Stomach (tissue), 8 donors: ENCODE measurements at regions not wholly inside any gene's neighbourhood (a gene's known extent, or its start where the extent isn't known, plus 50 kb on each side); places are given as distances from the start of the nearest gene placed in this dataset.

Experiments
- DNase-seq, 2 donors: peaks; one replicate each; pipeline versions ENCODE4 v3.0.0 to v3.0.0-alpha.2; 2013 to 2019
- H3K27ac ChIP-seq, 5 donors: fragments of 200-600 bp in 4 of 5; sonication (generic) in 4 of 5; one replicate each; pipeline ENCODE4 v1.5.1; 2013 to 2019; ENCODE audit warnings: mild to moderate bottlenecking in 1 of 5, moderate library complexity in 1 of 5
- H3K27me3 ChIP-seq, 3 donors: fragments of 200-600 bp; sonication (generic); one replicate each; pipeline ENCODE4 v1.5.1; 2017 to 2019; ENCODE audit warnings: mixed run types in 1 of 3
- H3K36me3 ChIP-seq, 4 donors: fragments of 200-600 bp; sonication (generic); 1 replicate in 3 of 4; 2 replicates in 1 of 4; pipeline ENCODE4 v1.5.1; 2016 to 2019
- H3K4me1 ChIP-seq, 4 donors: fragments of 200-600 bp; sonication (generic); one replicate each; pipeline ENCODE4 v1.5.1; 2016 to 2019
- H3K4me3 ChIP-seq, 4 donors: fragments of 200-600 bp; sonication (generic) in 3 of 4; one replicate each; pipeline ENCODE4 v1.5.1; 2016 to 2019; ENCODE audit warnings: mild to moderate bottlenecking in 1 of 4
- H3K9me3 ChIP-seq, 4 donors: fragments of 200-600 bp; sonication (generic); one replicate each; pipeline ENCODE4 v1.5.1; 2016 to 2019
- EP300 ChIP-seq: sonication (generic); formaldehyde crosslinking; IDR thresholded peaks from one replicate; pipeline ENCODE4 v1.6.1; 2017; ENCODE audit warnings: antibody characterized with exemption
- POLR2A ChIP-seq, 4 donors: fragments of 450-650 bp; IDR thresholded peaks; one replicate each; pipeline ENCODE4 v1.6.1; 2016; ENCODE audit warnings: antibody characterized with exemption in 4 of 4, control low read depth in 2 of 4, mild to moderate bottlenecking in 1 of 4, moderate library complexity in 1 of 4
- POLR2AphosphoS5 ChIP-seq, 3 donors: sonication (generic); formaldehyde crosslinking; IDR thresholded peaks; one replicate each; pipeline ENCODE4 v1.6.1; 2016; ENCODE audit warnings: antibody characterized with exemption in 3 of 3
- WGBS, 5 donors: extraction: QIAGEN DNeasy Blood & Tissue Kit in 3 of 5; methylation state at CpG; one replicate each; pipeline versions ENCODE4 v1.1.5 to v1.1.7; 2013 to 2018; 5-methylcytosine and 5-hydroxymethylcytosine counted together
- intact Hi-C: fragments of 100-400 bp; cut with DNase I; formaldehyde crosslinking; loops from one replicate; pipeline ENCODE4 v1.15.1; 2023; ENCODE audit warnings: low total_unique reads
- TF ChIP-seq, protein P1 (sequence below), 7 experiments: fragments of 450-650 bp in 4 of 7; fragments of 200-600 bp in 3 of 7; sonication (generic) in 3 of 7; IDR thresholded peaks; one replicate each; pipeline ENCODE4 v1.5.1; 2016 to 2019; ENCODE audit warnings: antibody characterized with exemption in 7 of 7, control low read depth in 2 of 7, mild to moderate bottlenecking in 1 of 7
- donor health status: healthy with polysubstance abuse.
- donor health status: Bipolar disorder and iron deficiency.
- donor health status: healthy.

GRCh38 chr6:169921217-169921616 lies 169.8 kb downstream of the ERMARD start:
- Histone ChIP-seq H3K27me3 (peaks cover 0 to 8% (median 0%) of the 10 kb centered on the region in 3 donors), H3K4me3 (no peak overlapping the region), H3K9me3 (no peaks in the 10 kb centered on the region), H3K4me1 (peaks cover 0 to 11% (median 4%) of the 10 kb centered on the region in 4 donors), H3K27ac (no peak overlapping the region), H3K36me3 (no peaks in the 10 kb centered on the region)
- TF ChIP-seq POLR2A (IDR thresholded peaks at IDR 0.05) (no peak), POLR2AphosphoS5 (IDR thresholded peaks at IDR 0.05) (no peak), EP300 (no peak)
- TF ChIP-seq, protein P1, sequence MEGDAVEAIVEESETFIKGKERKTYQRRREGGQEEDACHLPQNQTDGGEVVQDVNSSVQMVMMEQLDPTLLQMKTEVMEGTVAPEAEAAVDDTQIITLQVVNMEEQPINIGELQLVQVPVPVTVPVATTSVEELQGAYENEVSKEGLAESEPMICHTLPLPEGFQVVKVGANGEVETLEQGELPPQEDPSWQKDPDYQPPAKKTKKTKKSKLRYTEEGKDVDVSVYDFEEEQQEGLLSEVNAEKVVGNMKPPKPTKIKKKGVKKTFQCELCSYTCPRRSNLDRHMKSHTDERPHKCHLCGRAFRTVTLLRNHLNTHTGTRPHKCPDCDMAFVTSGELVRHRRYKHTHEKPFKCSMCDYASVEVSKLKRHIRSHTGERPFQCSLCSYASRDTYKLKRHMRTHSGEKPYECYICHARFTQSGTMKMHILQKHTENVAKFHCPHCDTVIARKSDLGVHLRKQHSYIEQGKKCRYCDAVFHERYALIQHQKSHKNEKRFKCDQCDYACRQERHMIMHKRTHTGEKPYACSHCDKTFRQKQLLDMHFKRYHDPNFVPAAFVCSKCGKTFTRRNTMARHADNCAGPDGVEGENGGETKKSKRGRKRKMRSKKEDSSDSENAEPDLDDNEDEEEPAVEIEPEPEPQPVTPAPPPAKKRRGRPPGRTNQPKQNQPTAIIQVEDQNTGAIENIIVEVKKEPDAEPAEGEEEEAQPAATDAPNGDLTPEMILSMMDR (IDR thresholded peaks at IDR 0.05) = no peak
- no peak for DNase-seq
- WGBS, 5 donors = 88 to 94% (median 91%) methylated on average over 20 of the region's 20 CpGs
- intact Hi-C loops = no loop called here

DNA sequence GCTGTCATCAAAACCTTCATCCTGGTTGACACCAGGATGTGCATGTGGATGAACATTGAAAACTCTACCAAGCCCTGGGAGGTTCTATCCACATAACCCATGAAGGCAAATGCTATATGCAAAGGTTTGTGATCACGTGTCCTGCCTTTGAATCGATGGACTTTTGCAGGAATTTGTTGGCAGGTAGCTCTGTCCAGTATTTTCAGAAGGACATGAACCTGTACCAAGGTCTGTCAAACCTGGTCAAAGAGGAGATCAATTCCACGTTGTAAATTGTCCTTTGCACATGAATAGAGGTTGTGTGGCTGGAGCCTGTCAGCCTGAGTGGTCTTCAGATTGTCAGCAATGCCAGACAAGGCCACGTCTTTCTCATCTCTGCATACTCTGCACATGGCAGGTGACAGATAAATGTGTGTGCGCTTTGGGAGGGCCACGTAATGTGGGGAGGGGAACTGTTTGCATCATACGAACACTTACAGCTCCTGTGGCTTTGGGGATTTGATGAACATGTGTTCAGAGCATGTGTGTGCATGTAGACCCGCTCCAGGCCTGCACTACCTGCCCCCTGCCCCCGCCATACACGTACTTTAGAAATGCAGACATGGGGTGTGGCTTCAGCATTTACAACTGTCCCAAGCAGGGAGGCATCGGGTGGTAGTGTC lies 169.1 kb downstream of the ERMARD start:
- H3K9me3 ChIP-seq = no peaks in the 10 kb centered on the region
- 78 to 86% (median 82%) methylated on average over 11 of the region's 11 CpGs for WGBS, 5 donors

DNA sequence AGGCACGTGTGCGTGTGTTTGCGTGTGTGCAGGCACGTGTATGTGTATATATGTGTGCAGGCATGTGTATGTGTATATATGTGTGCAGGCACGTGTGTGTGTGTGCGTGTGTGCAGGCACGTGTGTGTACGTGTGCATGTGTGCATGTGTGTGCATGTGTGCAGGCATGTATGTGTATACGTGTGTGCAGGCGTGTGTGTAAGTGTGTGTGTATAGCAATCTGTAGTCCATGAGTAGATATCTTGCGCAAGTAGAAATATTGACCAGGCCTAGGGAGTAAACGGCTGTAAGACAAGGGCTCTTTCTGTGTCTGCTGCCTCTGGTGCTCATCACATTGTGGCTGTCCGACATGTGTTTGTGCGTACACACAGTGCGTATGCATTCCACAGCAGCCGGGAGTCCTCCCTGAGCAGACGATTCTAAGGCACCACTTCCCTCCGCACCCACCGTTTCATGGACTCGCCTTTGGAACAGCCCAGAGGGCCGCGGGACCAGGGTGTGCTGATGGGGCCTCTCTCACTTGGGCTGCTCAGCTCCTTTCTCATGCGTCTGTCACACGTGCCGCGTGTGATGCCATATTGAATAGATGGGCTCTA lies 167.6 kb downstream of the ERMARD start:
- 85 to 92% (median 92%) methylated on average over 24 to 26 of the region's 26 CpGs for WGBS, 5 donors
- TF ChIP-seq, protein P1 (IDR thresholded peaks at IDR 0.05) = no peak
- TF ChIP-seq POLR2A (IDR thresholded peaks at IDR 0.05) (no peak), EP300 (no peak), POLR2AphosphoS5 (IDR thresholded peaks at IDR 0.05) (no peak)
- H3K9me3 ChIP-seq = no peaks in the 10 kb centered on the region
- H3K4me1 ChIP-seq = peaks cover 0 to 11% (median 4%) of the 10 kb centered on the region in 4 donors
- no peak for DNase-seq
- H3K27me3 ChIP-seq = peaks cover 0 to 5% (median 0%) of the 10 kb centered on the region in 3 donors
- no peaks in the 10 kb centered on the region for H3K36me3 ChIP-seq
- no peak overlapping the region for H3K4me3 ChIP-seq
- H3K27ac ChIP-seq = no peak overlapping the region
- intact Hi-C loops = no loop called here

More for the DNA sequence above, 169.1 kb downstream of the ERMARD start:
- Histone ChIP-seq H3K36me3 (no peaks in the 10 kb centered on the region), H3K4me1 (peaks cover 0 to 11% (median 4%) of the 10 kb centered on the region in 4 donors), H3K4me3 (no peak overlapping the region), H3K27me3 (peaks cover 0 to 6% (median 0%) of the 10 kb centered on the region in 3 donors), H3K27ac (no peak overlapping the region)
- TF ChIP-seq, protein P1 (IDR thresholded peaks at IDR 0.05) = no peak
- TF ChIP-seq POLR2A (IDR thresholded peaks at IDR 0.05) (no peak), POLR2AphosphoS5 (IDR thresholded peaks at IDR 0.05) (no peak), EP300 (no peak)
- intact Hi-C loops = no loop called here
- no peak for DNase-seq

DNA sequence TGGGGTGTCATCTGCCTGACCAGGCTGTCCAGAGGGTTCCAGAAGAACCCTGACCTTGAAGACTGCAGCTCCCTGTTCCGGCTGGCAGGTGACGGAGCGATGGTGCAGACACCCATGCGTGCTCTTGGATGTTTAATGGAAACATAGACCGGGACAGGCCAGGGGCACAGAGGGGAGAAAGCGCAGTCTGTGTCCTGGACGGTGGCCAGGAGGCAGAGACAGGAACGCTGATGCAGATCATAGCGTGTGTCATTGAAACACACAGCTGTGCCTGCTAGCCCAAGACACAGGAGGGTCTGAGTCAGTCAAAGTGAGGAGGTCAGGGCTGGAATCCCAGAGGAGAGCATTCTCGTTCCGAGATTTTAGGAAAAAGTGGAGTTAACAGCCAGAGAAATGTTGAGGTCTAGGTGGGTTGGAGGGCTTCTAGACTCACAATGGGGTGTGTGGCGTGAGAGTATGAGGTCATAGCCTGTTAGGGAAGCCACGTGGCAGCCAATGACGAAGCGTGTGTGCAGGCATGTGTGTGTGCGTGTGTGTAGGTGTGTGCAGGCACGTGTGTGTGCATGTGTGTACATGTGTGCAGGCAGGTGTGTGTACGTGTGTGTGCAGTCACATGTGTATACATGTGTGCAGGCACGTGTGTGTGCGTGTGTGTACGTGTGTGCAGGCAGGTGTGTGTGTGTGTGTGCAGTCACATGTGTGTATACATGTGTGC lies 167.0 kb downstream of the ERMARD start:
- peaks cover 0 to 5% (median 0%) of the 10 kb centered on the region in 3 donors for H3K27me3 ChIP-seq
- no peaks in the 10 kb centered on the region for H3K9me3 ChIP-seq
- H3K36me3 ChIP-seq = no peaks in the 10 kb centered on the region
- WGBS, 5 donors = 77 to 88% (median 84%) methylated on average over 21 of the region's 21 CpGs
- no peak overlapping the region for H3K4me3 ChIP-seq
- TF ChIP-seq POLR2A (IDR thresholded peaks at IDR 0.05) (no peak), POLR2AphosphoS5 (IDR thresholded peaks at IDR 0.05) (no peak), EP300 (no peak)
- TF ChIP-seq, protein P1 (IDR thresholded peaks at IDR 0.05) = no peak
- intact Hi-C loops = no loop called here
- H3K27ac ChIP-seq = no peak overlapping the region
- DNase-seq = no peak
- peaks cover 0 to 11% (median 4%) of the 10 kb centered on the region in 4 donors for H3K4me1 ChIP-seq
